H9 (cell line): ENCODE measurements at regions not wholly inside any gene's neighbourhood (a gene's known extent, or its start where the extent isn't known, plus 50 kb on each side); places are given as distances from the start of the nearest gene placed in this dataset.
A peak's percentile ranks its signal among the peaks of the same experiment; 100 is the strongest.

Experiments
- DNase-seq: peaks from one replicate; pipeline ENCODE4 v3.0.0-alpha.2; 2017
- H2AFZ ChIP-seq: one replicate; pipeline ENCODE4 v1.6.1; 2013; ENCODE audit warnings: mild to moderate bottlenecking, low read length, control low read depth, moderate library complexity
- H2AK5ac ChIP-seq: 2 replicates; pipeline ENCODE4 v1.6.1; 2013; ENCODE audit warnings: low read length, control low read depth, mixed read lengths; ENCODE audit not compliant: insufficient read length
- H2BK120ac ChIP-seq: one replicate; pipeline ENCODE4 v1.6.1; 2013; ENCODE audit warnings: low read depth, mild to moderate bottlenecking, low read length, control low read depth, inconsistent platforms; ENCODE audit not compliant: poor library complexity, severe bottlenecking
- H2BK12ac ChIP-seq: 2 replicates; pipeline ENCODE4 v1.6.1; 2013; ENCODE audit warnings: low read length, control low read depth, mixed read lengths, low read depth; ENCODE audit not compliant: insufficient read length
- H2BK15ac ChIP-seq: 2 replicates; pipeline ENCODE4 v1.6.1; 2013; ENCODE audit warnings: low read depth, low read length, control low read depth
- H2BK20ac ChIP-seq: one replicate; pipeline ENCODE4 v1.6.1; 2013; ENCODE audit warnings: low read depth, mild to moderate bottlenecking, low read length, control low read depth, inconsistent platforms; ENCODE audit not compliant: poor library complexity, severe bottlenecking
- H2BK5ac ChIP-seq: 2 replicates; pipeline ENCODE4 v1.6.1; 2013; ENCODE audit warnings: low read length, control low read depth, mixed read lengths; ENCODE audit not compliant: insufficient read length
- H3K14ac ChIP-seq: 2 replicates; pipeline ENCODE4 v1.6.1; 2013; ENCODE audit warnings: low read length, control low read depth; ENCODE audit not compliant: insufficient read depth
- H3K18ac ChIP-seq: 2 replicates; pipeline ENCODE4 v1.6.1; 2013; ENCODE audit warnings: low read depth, mild to moderate bottlenecking, mixed read lengths, low read length, control low read depth; ENCODE audit not compliant: insufficient read length
- H3K23ac ChIP-seq: 2 replicates; pipeline ENCODE4 v1.6.1; 2013; ENCODE audit warnings: low read length, control low read depth, mixed read lengths, low read depth; ENCODE audit not compliant: insufficient read length
- H3K23me2 ChIP-seq: 2 replicates; pipeline ENCODE4 v1.6.1; 2013; ENCODE audit warnings: low read depth, mild to moderate bottlenecking, mixed read lengths, low read length, control low read depth; ENCODE audit not compliant: insufficient read length, poor library complexity, severe bottlenecking
- H3K27ac ChIP-seq: 2 replicates; pipeline ENCODE4 v1.5.1; 2013; ENCODE audit warnings: low read length, control low read depth, mixed read lengths, low read depth; ENCODE audit not compliant: insufficient read length
- H3K27me3 ChIP-seq: 2 replicates; pipeline ENCODE4 v1.6.1; 2013; ENCODE audit warnings: low read length, control low read depth, inconsistent platforms; ENCODE audit not compliant: insufficient read depth
- H3K4ac ChIP-seq: 2 replicates; pipeline ENCODE4 v1.6.1; 2013; ENCODE audit warnings: low read depth, mild to moderate bottlenecking, control low read depth, inconsistent platforms, low read length, moderate library complexity
- H3K4me1 ChIP-seq: 2 replicates; pipeline ENCODE4 v1.6.1; 2013; ENCODE audit warnings: low read length, control low read depth, inconsistent platforms; ENCODE audit not compliant: insufficient read depth
- H3K4me2 ChIP-seq: 2 replicates; pipeline ENCODE4 v1.6.1; 2013; ENCODE audit warnings: low read length, control low read depth, mixed read lengths; ENCODE audit not compliant: insufficient read length, insufficient read depth
- H3K56ac ChIP-seq: 2 replicates; pipeline ENCODE4 v1.6.1; 2013; ENCODE audit warnings: low read depth, mild to moderate bottlenecking, mixed read lengths, low read length, control low read depth; ENCODE audit not compliant: insufficient read length
- H3K79me1 ChIP-seq: 2 replicates; pipeline ENCODE4 v1.6.1; 2013; ENCODE audit warnings: low read depth, mild to moderate bottlenecking, moderate library complexity, low read length, control low read depth, inconsistent platforms; ENCODE audit not compliant: insufficient read depth, poor library complexity, severe bottlenecking
- H3K79me2 ChIP-seq: 2 replicates; pipeline ENCODE4 v1.6.1; 2013; ENCODE audit warnings: low read length, control low read depth, inconsistent platforms; ENCODE audit not compliant: insufficient read depth
- H3K9ac ChIP-seq: 2 replicates; pipeline ENCODE4 v1.6.1; 2013; ENCODE audit warnings: low read length, control low read depth, mixed read lengths; ENCODE audit not compliant: insufficient read length; ENCODE audit errors: extremely low read depth
- H3K9me3 ChIP-seq: one replicate; pipeline ENCODE4 v1.6.1; 2013; ENCODE audit warnings: low read depth, low read length, inconsistent platforms; ENCODE audit not compliant: control insufficient read depth
- H3T11ph ChIP-seq: one replicate; pipeline ENCODE4 v1.6.1; 2013; ENCODE audit warnings: mild to moderate bottlenecking, low read length, control low read depth, inconsistent platforms
- H4K20me1 ChIP-seq: one replicate; pipeline ENCODE4 v1.6.1; 2013; ENCODE audit not compliant: control insufficient read depth, insufficient read length, insufficient read depth
- H4K5ac ChIP-seq: 2 replicates; pipeline ENCODE4 v1.6.1; 2013; ENCODE audit warnings: low read depth, mild to moderate bottlenecking, mixed read lengths, low read length, control low read depth; ENCODE audit not compliant: insufficient read length
- H4K8ac ChIP-seq: replicated peaks from 2 replicates; pipeline ENCODE4 v1.6.1; 2013; ENCODE audit warnings: low read length, control low read depth, mixed read lengths, low read depth; ENCODE audit not compliant: insufficient read length
- H4K91ac ChIP-seq: 2 replicates; pipeline ENCODE4 v1.6.1; 2013; ENCODE audit warnings: low read depth, mild to moderate bottlenecking, moderate library complexity, mixed read lengths, low read length, control low read depth; ENCODE audit not compliant: insufficient read length
- H3K27ac Mint-ChIP-seq, 3 experiments: 2 replicates in 2 of 3; 3 replicates in 1 of 3; pipeline ENCODE4 v1.8.0; 2020 to 2021; ENCODE audit warnings: mixed read lengths in 3 of 3, mild to moderate bottlenecking in 1 of 3, moderate library complexity in 1 of 3
- H3K27me3 Mint-ChIP-seq: 2 replicates; pipeline ENCODE4 v1.8.0; 2021; ENCODE audit warnings: low read depth, mild to moderate bottlenecking, moderate library complexity, mixed read lengths
- H3K36me3 Mint-ChIP-seq, 3 experiments: 2 replicates in 2 of 3; 3 replicates in 1 of 3; pipeline ENCODE4 v1.8.0; 2020 to 2021; ENCODE audit warnings: low read depth in 3 of 3, mixed read lengths in 3 of 3; ENCODE audit not compliant: insufficient read depth in 1 of 3
- H3K4me1 Mint-ChIP-seq, 2 experiments: 2 replicates each; pipeline ENCODE4 v1.8.0; 2020; ENCODE audit warnings: mixed read lengths in 2 of 2
- H3K4me3 Mint-ChIP-seq, 2 experiments: 2 replicates in 1 of 2; 3 replicates in 1 of 2; pipeline ENCODE4 v1.8.0; 2020 to 2021; ENCODE audit warnings: mild to moderate bottlenecking in 2 of 2, mixed read lengths in 2 of 2, moderate library complexity in 1 of 2
- H3K9me3 Mint-ChIP-seq, 2 experiments: 2 replicates in 1 of 2; 3 replicates in 1 of 2; pipeline ENCODE4 v1.8.0; 2020; ENCODE audit warnings: mild to moderate bottlenecking in 2 of 2, mixed read lengths in 2 of 2, moderate library complexity in 1 of 2
- WGBS: extraction: QIAGEN DNeasy Blood & Tissue Kit; methylation state at CpG from one replicate; pipeline ENCODE4 v1.1.7; 2013; ENCODE audit warnings: missing lambda C conversion rate, low lambda C conversion rate, mixed read lengths; ENCODE audit not compliant: insufficient read length; ENCODE audit errors: extremely low coverage; 5-methylcytosine and 5-hydroxymethylcytosine counted together
- TF ChIP-seq, protein P1 (sequence below): fragments of 200-600 bp; sonication (generic); conservative IDR thresholded peaks from 3 replicates; pipeline ENCODE4 v1.8.0; 2021; ENCODE audit warnings: antibody characterized with exemption, mild to moderate bottlenecking

DNA sequence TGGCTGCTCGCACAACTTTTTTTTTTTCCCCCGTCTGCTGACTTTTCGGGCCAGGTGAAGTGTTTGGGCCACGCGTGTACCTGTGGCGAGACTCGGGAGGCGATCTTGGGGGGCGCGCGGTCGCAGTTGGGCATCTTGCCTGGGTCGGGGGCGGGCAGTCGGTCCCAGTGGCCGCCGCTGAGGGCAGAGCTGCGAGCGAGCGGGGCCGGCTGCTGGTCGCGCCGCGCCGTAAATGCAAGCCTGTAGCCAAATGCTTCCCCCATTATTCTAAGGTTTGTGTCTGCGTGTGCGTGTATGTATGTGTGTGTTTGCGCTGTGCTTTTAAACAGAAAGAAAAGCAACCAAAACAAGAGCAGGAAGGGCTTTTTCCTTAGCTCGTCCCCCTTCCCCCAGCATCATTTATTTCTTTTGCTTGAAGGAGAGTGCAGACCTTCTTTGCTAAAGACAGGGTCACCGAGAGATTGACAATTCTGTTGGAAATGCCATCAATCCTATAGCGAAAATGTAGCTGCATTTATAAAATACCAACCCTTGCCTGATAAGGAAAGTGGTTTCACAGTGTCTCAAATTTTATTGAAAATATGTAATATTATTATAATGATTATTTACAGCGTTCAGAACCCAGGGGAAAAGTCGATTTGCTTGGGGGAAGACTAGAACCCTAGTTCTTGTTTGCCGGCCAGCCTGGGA, 143.2 kb upstream of the ZNF536 start:
- Histone ChIP-seq H3K56ac (no peak overlapping the region), H3K4me2 (peak overlapping the region; percentile 98), H3K23ac (no peak overlapping the region), H4K91ac (no peak overlapping the region), H2AK5ac (no peak overlapping the region), H3T11ph (no peak overlapping the region), H2BK20ac (no peak overlapping the region), H3K23me2 (peaks cover 16% of the 10 kb centered on the region), H2BK15ac (no peak overlapping the region), H4K5ac (no peak overlapping the region), H3K4ac (no peak overlapping the region), H3K14ac (no peak overlapping the region; the same call in 1 of the 2 replicates), H2BK5ac (no peak overlapping the region), H2AFZ (peak overlapping the region; percentile 87), H4K8ac (no peak overlapping the region), H3K9ac (peak overlapping the region; percentile 25), H3K79me1 (no peaks in the 10 kb centered on the region), H3K27ac (no peak overlapping the region), H3K27me3 (peaks cover 47% of the 10 kb centered on the region), H3K79me2 (no peaks in the 10 kb centered on the region), H3K4me1 (no peaks in the 10 kb centered on the region), H4K20me1 (no peaks in the 10 kb centered on the region), H3K9me3 (no peaks in the 10 kb centered on the region), H2BK120ac (no peak overlapping the region), H2BK12ac (no peak overlapping the region), H3K18ac (no peak overlapping the region)
- Mint-ChIP-seq H3K4me3 (peak overlapping the region; percentile 64 to 96), H3K27me3 (peaks cover 86% of the 10 kb centered on the region), H3K4me1 (peaks cover 36 to 53% of the 10 kb centered on the region in 2 experiments), H3K27ac (no peak overlapping the region), H3K9me3 (peaks cover 0 to 4% of the 10 kb centered on the region in 2 experiments; a peak in 3 of 5 replicates), H3K36me3 (no peaks in the 10 kb centered on the region)
- DNase-seq = no peak
- no CpG with 5 or more reads among the region's 35 CpGs for WGBS
- TF ChIP-seq, protein P1, sequence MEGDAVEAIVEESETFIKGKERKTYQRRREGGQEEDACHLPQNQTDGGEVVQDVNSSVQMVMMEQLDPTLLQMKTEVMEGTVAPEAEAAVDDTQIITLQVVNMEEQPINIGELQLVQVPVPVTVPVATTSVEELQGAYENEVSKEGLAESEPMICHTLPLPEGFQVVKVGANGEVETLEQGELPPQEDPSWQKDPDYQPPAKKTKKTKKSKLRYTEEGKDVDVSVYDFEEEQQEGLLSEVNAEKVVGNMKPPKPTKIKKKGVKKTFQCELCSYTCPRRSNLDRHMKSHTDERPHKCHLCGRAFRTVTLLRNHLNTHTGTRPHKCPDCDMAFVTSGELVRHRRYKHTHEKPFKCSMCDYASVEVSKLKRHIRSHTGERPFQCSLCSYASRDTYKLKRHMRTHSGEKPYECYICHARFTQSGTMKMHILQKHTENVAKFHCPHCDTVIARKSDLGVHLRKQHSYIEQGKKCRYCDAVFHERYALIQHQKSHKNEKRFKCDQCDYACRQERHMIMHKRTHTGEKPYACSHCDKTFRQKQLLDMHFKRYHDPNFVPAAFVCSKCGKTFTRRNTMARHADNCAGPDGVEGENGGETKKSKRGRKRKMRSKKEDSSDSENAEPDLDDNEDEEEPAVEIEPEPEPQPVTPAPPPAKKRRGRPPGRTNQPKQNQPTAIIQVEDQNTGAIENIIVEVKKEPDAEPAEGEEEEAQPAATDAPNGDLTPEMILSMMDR = no peak
